T-helper 17 cell (primary cell): ENCODE measurements at regions not wholly inside any gene's neighbourhood (a gene's known extent, or its start where the extent isn't known, plus 50 kb on each side); places are given as distances from the start of the nearest gene placed in this dataset.
"Not testable (repeated sequence)": the region's sequence is repeated elsewhere in the genome, so short reads cannot be mapped to it uniquely, and the experiment has no call there.

Experiments
- ATAC-seq: fragments of 150-1000 bp; cut with Tn5 transposase; 2 replicates; pipeline ENCODE4 v1.10.0; 2021; ENCODE audit warnings: mild to moderate bottlenecking, moderate library complexity
- DNase-seq, 3 donors: peaks; one replicate each; pipeline versions ENCODE4 v3.0.0 to v3.0.0-alpha.2; 2020 to 2021
- H3K9me3 ChIP-seq: one replicate; pipeline ENCODE4 v1.7.0; 2013; ENCODE audit warnings: low read length, mild to moderate bottlenecking; ENCODE audit not compliant: control insufficient read depth, poor library complexity, severe bottlenecking
- H3K27ac Mint-ChIP-seq: one replicate; pipeline ENCODE4 v1.8.0; 2022; ENCODE audit warnings: mild to moderate bottlenecking, moderate library complexity, mixed read lengths
- H3K27me3 Mint-ChIP-seq: one replicate; pipeline ENCODE4 v1.8.0; 2022; ENCODE audit warnings: mixed read lengths
- H3K36me3 Mint-ChIP-seq: one replicate; pipeline ENCODE4 v1.8.0; 2022; ENCODE audit warnings: low read depth, mixed read lengths
- H3K4me1 Mint-ChIP-seq: one replicate; pipeline ENCODE4 v1.8.0; 2022; ENCODE audit warnings: mild to moderate bottlenecking, mixed read lengths
- H3K4me3 Mint-ChIP-seq: one replicate; pipeline ENCODE4 v1.8.0; 2022; ENCODE audit warnings: mild to moderate bottlenecking, moderate library complexity, mixed read lengths

DNA sequence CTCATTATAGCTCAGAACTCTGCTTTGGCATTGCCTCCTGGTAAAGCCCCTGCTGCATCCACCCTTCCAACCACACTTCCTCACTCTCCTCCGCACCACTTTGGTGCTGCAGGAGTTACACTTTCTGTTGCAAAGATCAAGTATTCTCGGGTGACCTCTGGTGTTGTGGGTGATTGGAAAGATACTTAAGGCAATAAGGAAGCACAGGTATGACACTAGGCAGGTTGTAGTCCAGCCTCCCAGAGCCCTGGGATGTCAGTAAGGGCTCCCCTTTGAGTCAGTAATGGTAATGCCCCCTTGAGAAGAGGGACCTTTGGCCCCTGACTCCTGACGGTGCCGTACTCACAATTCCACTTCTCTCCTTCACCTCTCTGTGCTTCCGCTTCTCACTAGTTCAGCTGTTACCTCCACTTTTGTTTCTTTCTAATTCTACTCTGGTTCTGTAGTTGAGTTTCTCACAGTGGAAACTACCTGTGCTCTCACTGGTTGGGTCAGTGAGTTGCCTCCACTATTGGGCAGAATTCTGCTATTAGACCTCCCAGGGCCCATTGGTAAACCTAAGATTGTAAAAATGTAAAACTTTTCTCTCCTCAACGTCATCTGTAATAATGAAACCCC is 350.0 kb downstream of the GOLGA6L6 start:
- not testable (repeated sequence) for H3K36me3 Mint-ChIP-seq, ATAC-seq, H3K27me3 Mint-ChIP-seq, H3K4me1 Mint-ChIP-seq, H3K9me3 ChIP-seq, DNase-seq, H3K27ac Mint-ChIP-seq, H3K4me3 Mint-ChIP-seq

DNA sequence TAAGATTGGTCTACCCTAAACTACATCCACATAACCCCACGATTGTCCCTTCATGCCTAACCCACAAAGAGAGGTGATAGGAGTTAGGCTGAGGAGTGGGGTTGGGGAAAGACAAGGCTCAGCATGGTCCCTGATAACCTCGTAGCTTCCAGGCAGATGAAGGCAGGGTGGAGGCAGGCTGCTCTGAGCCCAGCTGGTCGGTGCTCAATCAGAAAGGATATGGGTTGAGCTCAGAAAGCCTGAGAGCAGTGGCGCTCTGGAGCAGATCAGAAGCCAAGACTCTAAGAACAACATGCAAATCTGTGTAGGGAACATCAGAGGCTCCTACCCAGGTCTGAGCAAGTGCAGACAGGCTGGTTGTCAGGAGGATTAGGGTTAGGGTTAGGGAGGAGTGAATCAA is 353.0 kb downstream of the GOLGA6L6 start:
- not testable (repeated sequence) for H3K4me1 Mint-ChIP-seq, H3K9me3 ChIP-seq, H3K36me3 Mint-ChIP-seq, ATAC-seq, H3K27ac Mint-ChIP-seq, DNase-seq, H3K27me3 Mint-ChIP-seq, H3K4me3 Mint-ChIP-seq

DNA sequence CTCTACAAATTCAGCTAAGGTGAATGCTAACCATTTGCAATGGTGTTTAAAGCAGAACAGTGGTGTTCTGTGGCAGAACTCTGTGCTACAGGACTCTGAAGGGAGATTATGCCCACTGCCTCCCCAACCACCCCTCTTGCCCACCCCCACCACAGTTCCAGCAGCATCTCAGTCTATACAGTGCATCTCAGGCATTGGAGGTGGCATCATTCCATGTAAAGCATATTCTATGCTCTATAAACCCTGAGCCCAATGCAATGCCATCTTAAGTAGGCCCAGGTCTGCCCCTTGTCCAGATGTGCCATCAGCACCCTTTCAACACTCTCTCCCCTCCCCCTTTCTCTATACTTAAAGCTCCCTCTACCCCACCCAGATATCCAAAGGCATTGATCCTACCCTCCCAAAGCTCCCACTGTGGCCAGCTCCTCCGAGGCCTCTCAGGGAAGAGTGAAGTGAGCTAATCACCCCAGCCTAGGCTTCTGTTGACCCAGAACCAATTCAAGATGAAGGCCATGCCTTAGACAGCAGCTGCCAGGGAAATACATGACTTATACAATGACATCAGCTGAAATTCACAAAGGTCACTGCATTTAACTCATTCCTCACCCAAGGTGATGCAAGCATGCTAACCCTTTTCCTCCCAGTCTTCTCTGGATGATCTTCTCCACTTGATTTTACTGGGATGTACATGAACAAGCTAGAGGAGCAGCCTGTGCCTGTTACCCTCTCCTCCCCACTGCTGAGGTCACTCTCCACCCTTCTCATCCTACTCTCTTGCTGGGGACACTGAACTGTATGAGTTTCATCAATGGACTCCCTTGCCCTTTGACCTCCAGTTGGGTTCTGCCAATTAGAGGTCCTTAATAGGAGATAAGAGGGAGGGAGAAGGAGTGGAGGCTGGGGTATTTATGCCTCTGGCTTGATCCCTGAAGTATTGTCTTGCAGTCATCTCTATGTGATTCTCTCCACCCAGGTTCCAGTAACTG is 353.9 kb downstream of the GOLGA6L6 start:
- DNase-seq, H3K4me1 Mint-ChIP-seq, H3K27me3 Mint-ChIP-seq, H3K9me3 ChIP-seq, H3K4me3 Mint-ChIP-seq, H3K27ac Mint-ChIP-seq, H3K36me3 Mint-ChIP-seq, ATAC-seq: not testable (repeated sequence)

DNA sequence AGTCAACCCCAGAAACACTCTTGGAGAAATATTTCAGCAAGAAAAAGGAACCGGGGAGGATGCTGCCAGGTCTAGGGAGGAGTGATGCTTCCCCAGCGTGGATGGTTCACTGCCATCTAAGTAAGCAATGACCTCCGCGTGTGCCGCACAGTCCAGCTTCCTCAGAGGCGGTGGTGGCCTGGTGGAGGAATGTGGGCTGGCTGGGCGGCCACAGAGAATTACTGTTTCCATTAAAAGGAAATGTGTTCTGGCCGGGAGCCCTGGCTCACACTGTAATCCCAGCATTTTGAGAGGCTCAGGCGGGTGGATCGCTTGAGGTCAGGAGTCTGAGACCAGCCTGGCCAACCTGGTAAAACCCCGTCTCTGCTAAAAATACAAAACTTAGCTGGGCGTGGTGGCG is 356.7 kb downstream of the GOLGA6L6 start:
- H3K4me1 Mint-ChIP-seq, H3K36me3 Mint-ChIP-seq, ATAC-seq, H3K4me3 Mint-ChIP-seq, H3K27ac Mint-ChIP-seq, H3K9me3 ChIP-seq, H3K27me3 Mint-ChIP-seq, DNase-seq: not testable (repeated sequence)

DNA sequence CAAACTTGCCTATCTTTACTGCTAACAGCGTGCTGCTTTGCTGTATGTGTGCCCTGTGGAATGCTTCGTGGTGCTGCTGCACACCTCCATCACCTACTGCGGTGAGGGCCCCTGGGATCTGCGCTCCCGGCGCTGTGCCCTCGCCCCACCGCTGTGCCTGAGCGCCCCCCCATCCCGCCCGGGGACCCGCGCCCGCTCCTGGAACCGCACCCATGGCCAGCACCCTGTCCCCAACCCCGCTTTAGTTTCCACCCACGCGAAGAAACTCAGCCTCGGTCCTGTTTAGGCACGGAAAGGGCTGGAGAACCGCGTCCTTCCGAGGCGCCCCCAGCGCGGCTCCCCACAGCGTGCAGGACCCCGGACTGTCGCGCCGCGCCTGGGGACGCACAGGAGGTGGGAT is 373.4 kb downstream of the GOLGA6L6 start:
- not testable (repeated sequence) for H3K36me3 Mint-ChIP-seq, H3K4me3 Mint-ChIP-seq, ATAC-seq, H3K4me1 Mint-ChIP-seq, H3K9me3 ChIP-seq, DNase-seq, H3K27ac Mint-ChIP-seq, H3K27me3 Mint-ChIP-seq

DNA sequence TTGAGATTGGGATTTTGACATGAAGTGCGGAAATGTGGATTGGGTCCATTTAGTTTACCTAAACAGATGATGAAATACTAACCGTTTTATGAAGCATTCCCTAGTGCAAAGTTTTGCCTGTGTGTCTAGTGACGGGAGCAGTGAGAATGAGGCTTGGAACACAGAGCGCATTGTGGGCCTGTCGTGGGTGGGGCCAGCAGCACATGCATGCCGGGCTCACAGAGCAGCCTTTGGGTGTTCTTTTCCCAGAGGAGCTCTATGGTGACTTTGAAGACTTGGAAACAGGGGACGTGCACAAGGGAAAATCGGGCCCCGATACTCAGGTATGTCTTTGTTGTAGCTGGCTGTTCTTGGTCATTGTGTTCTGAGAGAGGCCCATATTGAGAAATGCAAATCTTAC is 388.1 kb downstream of the GOLGA6L6 start:
- H3K27ac Mint-ChIP-seq, H3K36me3 Mint-ChIP-seq, H3K4me1 Mint-ChIP-seq, DNase-seq, H3K9me3 ChIP-seq, ATAC-seq, H3K27me3 Mint-ChIP-seq, H3K4me3 Mint-ChIP-seq: not testable (repeated sequence)

DNA sequence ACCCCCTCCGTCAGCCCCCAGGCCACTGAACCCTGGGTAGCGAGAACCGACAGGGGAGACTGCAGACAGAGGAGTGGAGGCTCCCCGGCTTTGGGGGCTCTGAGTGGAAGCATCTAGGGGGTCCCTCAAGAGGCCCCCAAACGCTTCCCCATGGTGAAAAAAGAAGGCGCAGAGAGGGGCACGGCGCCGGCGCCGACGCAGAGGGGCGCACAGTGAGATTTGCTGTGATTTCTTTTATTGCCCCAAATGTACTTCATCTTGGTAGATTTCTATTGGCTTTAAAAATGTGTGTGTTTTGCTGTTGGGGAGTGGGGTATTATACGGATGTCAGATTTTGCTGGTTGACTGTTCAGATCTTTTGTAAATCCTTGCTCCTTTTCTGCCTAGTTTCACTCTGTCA is 392.9 kb downstream of the GOLGA6L6 start:
- H3K36me3 Mint-ChIP-seq, H3K27ac Mint-ChIP-seq, H3K9me3 ChIP-seq, H3K27me3 Mint-ChIP-seq, DNase-seq, H3K4me1 Mint-ChIP-seq, H3K4me3 Mint-ChIP-seq, ATAC-seq: not testable (repeated sequence)

DNA sequence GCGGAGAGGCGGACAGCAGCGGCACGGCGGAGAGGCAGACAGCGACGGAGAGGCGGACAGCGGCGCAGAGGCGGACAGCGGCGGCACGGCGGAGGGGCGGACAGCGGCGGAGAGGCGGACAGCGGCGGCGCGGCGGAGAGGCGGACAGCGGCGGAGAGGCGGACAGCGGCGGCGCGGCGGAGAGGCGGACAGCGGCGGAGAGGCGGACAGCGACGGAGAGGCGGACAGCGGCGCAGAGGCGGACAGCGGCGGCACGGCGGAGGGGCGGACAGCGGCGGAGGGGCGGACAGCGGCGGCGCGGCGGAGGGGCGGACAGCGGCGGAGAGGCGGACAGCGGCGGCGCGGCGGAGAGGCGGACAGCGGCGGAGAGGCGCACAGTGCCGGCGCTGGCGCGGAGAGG is 393.6 kb downstream of the GOLGA6L6 start:
- not testable (repeated sequence) for H3K4me1 Mint-ChIP-seq, H3K27ac Mint-ChIP-seq, ATAC-seq, DNase-seq, H3K9me3 ChIP-seq, H3K27me3 Mint-ChIP-seq, H3K36me3 Mint-ChIP-seq, H3K4me3 Mint-ChIP-seq

DNA sequence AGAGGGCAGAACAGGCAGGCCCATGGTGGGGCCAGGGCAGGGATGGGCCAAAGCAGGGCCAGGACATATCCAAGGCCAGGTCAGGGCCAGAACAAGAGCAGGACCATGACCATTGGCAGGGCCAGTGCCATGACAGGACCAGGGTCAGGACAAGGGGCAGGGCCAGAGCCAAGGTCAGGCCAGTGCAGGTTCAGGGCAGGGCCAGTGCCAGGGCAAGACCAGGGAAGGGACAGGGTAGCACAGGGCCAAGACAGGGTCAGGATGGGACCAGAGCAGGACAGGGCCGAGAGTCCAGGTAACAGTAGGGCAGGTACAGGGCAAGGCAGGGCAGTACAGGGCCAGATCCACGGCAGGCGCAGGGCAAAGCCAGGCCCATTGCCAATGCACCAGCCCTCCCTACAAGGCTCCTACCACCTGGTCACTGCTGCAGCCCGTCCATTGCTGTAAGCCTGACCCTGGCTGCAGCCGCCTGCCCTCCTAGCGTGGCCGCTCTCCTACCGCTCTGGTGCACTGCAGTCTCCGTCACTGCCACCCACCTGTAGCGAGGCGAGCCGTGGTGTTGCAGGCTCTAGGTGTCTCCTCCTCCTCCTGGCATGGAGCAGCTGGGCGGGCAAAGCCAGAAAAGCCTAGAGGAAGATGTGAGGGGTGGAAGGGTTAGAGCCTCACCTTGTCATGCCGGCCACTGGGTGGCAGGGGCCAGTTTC is 397.1 kb downstream of the GOLGA6L6 start:
- H3K27me3 Mint-ChIP-seq, H3K36me3 Mint-ChIP-seq, DNase-seq, H3K4me3 Mint-ChIP-seq, H3K4me1 Mint-ChIP-seq, H3K27ac Mint-ChIP-seq, ATAC-seq, H3K9me3 ChIP-seq: not testable (repeated sequence)

DNA sequence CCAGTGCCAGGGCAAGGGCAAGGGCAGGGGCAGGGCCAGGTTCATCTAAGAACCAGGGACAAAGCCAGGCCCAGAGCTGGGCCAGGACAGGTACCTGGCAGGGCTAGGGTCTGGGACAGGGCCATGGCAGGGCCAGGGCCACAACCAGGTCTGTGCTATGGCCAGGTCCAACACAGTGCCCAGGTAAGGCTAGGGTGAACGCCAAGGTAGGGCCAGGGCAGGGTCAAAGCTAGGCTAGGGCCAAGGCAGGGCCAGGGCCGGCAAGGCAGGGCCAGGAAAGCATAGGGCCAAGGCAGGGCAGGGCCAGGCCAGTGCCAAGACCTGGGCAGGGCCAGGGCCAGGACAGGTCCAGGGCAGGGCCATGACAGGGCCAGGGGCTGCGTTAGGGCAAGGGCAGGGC is 398.7 kb downstream of the GOLGA6L6 start:
- H3K27me3 Mint-ChIP-seq, H3K9me3 ChIP-seq: not testable (repeated sequence)

DNA sequence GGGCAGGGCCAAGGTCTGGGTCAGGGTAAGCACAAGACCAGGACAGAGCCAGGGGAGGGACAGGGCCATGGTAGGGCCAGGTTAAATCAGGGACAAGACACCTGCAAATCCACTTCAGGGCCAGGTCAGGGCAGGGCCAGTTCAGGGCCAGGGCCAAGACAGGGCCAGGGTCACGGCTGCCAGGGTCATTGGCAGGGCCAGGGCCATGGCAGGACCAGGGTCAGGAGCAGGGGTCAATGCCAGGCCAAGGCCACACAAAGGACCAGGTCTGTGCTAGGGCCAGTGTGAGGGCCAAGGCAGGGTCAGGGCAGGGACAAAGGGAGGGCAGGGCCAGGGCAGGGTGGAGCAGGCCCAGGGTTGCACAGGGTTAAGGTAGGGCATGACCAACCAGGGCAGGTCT is 399.2 kb downstream of the GOLGA6L6 start:
- H3K27ac Mint-ChIP-seq, ATAC-seq, DNase-seq, H3K4me1 Mint-ChIP-seq, H3K9me3 ChIP-seq, H3K36me3 Mint-ChIP-seq, H3K27me3 Mint-ChIP-seq, H3K4me3 Mint-ChIP-seq: not testable (repeated sequence)

More for the DNA sequence above, 398.7 kb downstream of the GOLGA6L6 start:
- not testable (repeated sequence) for DNase-seq, H3K27ac Mint-ChIP-seq, H3K4me1 Mint-ChIP-seq, ATAC-seq, H3K4me3 Mint-ChIP-seq, H3K36me3 Mint-ChIP-seq

DNA sequence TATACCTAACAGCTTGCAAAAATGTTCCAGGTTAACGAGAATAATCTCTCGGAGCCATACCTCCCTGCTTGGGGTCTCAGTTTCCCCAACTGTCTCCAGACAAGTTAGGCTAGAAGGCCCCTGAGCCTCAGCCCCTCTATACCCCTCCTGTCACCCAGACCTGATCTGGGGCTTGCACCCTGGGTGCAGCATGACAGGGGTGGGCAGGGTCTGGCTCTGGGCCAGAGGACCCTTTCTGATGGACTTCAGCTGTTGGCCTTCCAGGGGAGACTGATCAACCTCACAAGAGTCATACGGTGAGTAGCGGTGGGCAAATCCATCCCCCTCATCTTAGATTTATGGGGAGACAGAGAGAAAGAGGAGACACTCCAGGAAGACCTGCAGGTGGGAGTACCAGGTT is 416.9 kb downstream of the GOLGA6L6 start:
- DNase-seq, H3K27ac Mint-ChIP-seq: not testable (repeated sequence)

DNA sequence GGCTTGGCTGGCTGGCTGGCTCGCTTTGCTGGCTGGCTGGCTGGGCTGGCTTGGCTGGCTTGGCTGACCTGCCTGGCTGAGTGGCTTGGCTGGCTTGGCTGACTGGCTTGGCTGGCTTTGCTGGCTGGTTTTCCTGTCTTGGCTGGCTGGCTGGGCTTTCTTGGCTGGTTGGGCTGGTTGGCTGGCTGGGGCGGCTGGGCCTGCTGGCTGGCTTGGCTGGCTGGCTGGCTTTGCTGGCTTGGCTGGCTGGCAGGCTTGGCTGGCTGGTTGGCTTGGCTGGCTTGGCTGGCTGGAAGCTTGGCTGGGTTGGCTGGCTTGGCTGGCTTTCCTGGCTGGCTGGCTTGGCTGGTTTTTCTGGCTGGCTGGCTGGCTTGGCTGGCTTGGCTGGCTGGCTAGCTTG is 435.6 kb downstream of the GOLGA6L6 start:
- Mint-ChIP-seq H3K4me1 (no peaks in the 10 kb centered on the region), H3K27ac (no peak overlapping the region), H3K27me3 (no peaks in the 10 kb centered on the region), H3K36me3 (no peaks in the 10 kb centered on the region), H3K4me3 (no peak overlapping the region)
- ATAC-seq (no peak), DNase-seq (peak in 1 of 3 donors; percentile 11)
- no peaks in the 10 kb centered on the region for H3K9me3 ChIP-seq

More for the DNA sequence above, 416.9 kb downstream of the GOLGA6L6 start:
- ATAC-seq, H3K9me3 ChIP-seq, H3K4me3 Mint-ChIP-seq, H3K36me3 Mint-ChIP-seq, H3K4me1 Mint-ChIP-seq, H3K27me3 Mint-ChIP-seq: not testable (repeated sequence)
